ENCODE measurements at regions not wholly inside any gene's neighbourhood (a gene's known extent, or its start where the extent isn't known, plus 50 kb on each side); places are given as distances from the start of the nearest gene placed in this dataset.

- in situ Hi-C loops (cut with MboI; ENCODE audit: low sequenced_read_pairs in 4 of 4) (no loop called here), intact Hi-C loops (cut with DNase I; ENCODE audit: low total_unique reads) (no loop called here)
- TF ChIP-seq CTCF (IDR thresholded peaks at IDR 0.05 in 4 of 5, conservative IDR thresholded peaks at IDR 0.05 in 1 of 5) (no peak), POLR2A (IDR thresholded peaks at IDR 0.05) (no peak)
- DNase-seq (no peak), ATAC-seq (no peak)
- Histone ChIP-seq H3K4me1 (no peaks in the 10 kb centered on the region), H3K27ac (no peak overlapping the region), H3K4me3 (no peak overlapping the region), H3K27me3 (no peaks in the 10 kb centered on the region), H3K36me3 (no peaks in the 10 kb centered on the region), H3K9me3 (no peaks in the 10 kb centered on the region)
These were observed 230.3 kb downstream of the TFAP2A start for GRCh38 chr6:10184371-10185227.

- TF ChIP-seq POLR2A (IDR thresholded peaks at IDR 0.05) (no peak), CTCF (IDR thresholded peaks at IDR 0.05 in 4 of 5, conservative IDR thresholded peaks at IDR 0.05 in 1 of 5) (no peak)
- Histone ChIP-seq H3K4me3 (no peak overlapping the region), H3K27ac (no peak overlapping the region), H3K9me3 (no peaks in the 10 kb centered on the region), H3K4me1 (no peaks in the 10 kb centered on the region), H3K27me3 (no peaks in the 10 kb centered on the region), H3K36me3 (no peaks in the 10 kb centered on the region)
- intact Hi-C loops (cut with DNase I; ENCODE audit: low total_unique reads): no loop called here
- DNase-seq: no peak
- no peak for ATAC-seq
- in situ Hi-C loops (cut with MboI; ENCODE audit: low sequenced_read_pairs in 4 of 4): no loop called here
These were observed 234.5 kb downstream of the TFAP2A start for GRCh38 chr6:10180138-10181074.

- Histone ChIP-seq H3K27me3 (no peaks in the 10 kb centered on the region), H3K4me1 (no peaks in the 10 kb centered on the region), H3K4me3 (no peak overlapping the region), H3K36me3 (no peaks in the 10 kb centered on the region), H3K9me3 (no peaks in the 10 kb centered on the region), H3K27ac (no peak overlapping the region)
- ATAC-seq: no peak
- no peak for DNase-seq
- TF ChIP-seq POLR2A (IDR thresholded peaks at IDR 0.05): no peak
- TF ChIP-seq CTCF (IDR thresholded peaks at IDR 0.05 in 4 of 5, conservative IDR thresholded peaks at IDR 0.05 in 1 of 5): no peak
- in situ Hi-C loops (cut with MboI; ENCODE audit: low sequenced_read_pairs in 4 of 4) (no loop called here), intact Hi-C loops (cut with DNase I; ENCODE audit: low total_unique reads) (no loop called here)
These were observed 237.2 kb downstream of the TFAP2A start for GRCh38 chr6:10177704-10178103.

GRCh38 chr6:10175362-10175761 is 239.5 kb downstream of the TFAP2A start:
- Histone ChIP-seq H3K36me3 (no peaks in the 10 kb centered on the region), H3K4me3 (no peak overlapping the region), H3K27me3 (no peaks in the 10 kb centered on the region), H3K27ac (no peak overlapping the region), H3K4me1 (no peaks in the 10 kb centered on the region), H3K9me3 (no peaks in the 10 kb centered on the region)
- TF ChIP-seq POLR2A (IDR thresholded peaks at IDR 0.05) (no peak), CTCF (IDR thresholded peaks at IDR 0.05 in 4 of 5, conservative IDR thresholded peaks at IDR 0.05 in 1 of 5) (no peak)
- intact Hi-C loops (cut with DNase I; ENCODE audit: low total_unique reads) (no loop called here), in situ Hi-C loops (cut with MboI; ENCODE audit: low sequenced_read_pairs in 4 of 4) (no loop called here)
- ATAC-seq (no peak), DNase-seq (no peak)

Data from gastrocnemius medialis (tissue), 4 donors.